Ascending aorta (tissue), 2 donors: ENCODE measurements at regions not wholly inside any gene's neighbourhood (a gene's known extent, or its start where the extent isn't known, plus 50 kb on each side); places are given as distances from the start of the nearest gene placed in this dataset.

ENCODE experiments used
- DNase-seq, 2 donors: peaks; one replicate each; pipeline ENCODE4 v3.0.0-alpha.2; 2019; ENCODE audit warnings: low spot score in 2 of 2
- H3K27ac ChIP-seq, 2 donors: fragments of 200-600 bp; sonication (generic); one replicate each; pipeline ENCODE4 v1.5.1; 2016 to 2017; ENCODE audit warnings: mild to moderate bottlenecking in 1 of 2
- H3K27me3 ChIP-seq: fragments of 200-600 bp; sonication (generic); one replicate; pipeline ENCODE4 v1.5.1; 2017
- H3K36me3 ChIP-seq, 2 donors: fragments of 200-600 bp; sonication (generic); one replicate each; pipeline ENCODE4 v1.5.1; 2016
- H3K4me1 ChIP-seq, 2 donors: fragments of 200-600 bp; sonication (generic); one replicate each; pipeline ENCODE4 v1.5.1; 2016 to 2017; ENCODE audit warnings: mild to moderate bottlenecking in 1 of 2
- H3K4me3 ChIP-seq, 2 donors: fragments of 200-600 bp; sonication (generic); one replicate each; pipeline ENCODE4 v1.5.1; 2016 to 2017; ENCODE audit warnings: mild to moderate bottlenecking in 1 of 2
- H3K9me3 ChIP-seq, 2 donors: fragments of 200-600 bp; sonication (generic); one replicate each; pipeline ENCODE4 v1.5.1; 2016
- intact Hi-C: fragments of 100-400 bp; cut with DNase I; formaldehyde crosslinking; loops from one replicate; pipeline ENCODE4 v1.15.1; 2023
- TF ChIP-seq, protein P1 (sequence below), 3 experiments: fragments of 200-600 bp in 2 of 3; fragments of 450-650 bp in 1 of 3; sonication (generic) in 2 of 3; IDR thresholded peaks; one replicate each; pipeline ENCODE4 v1.5.1; 2016 to 2019; ENCODE audit warnings: antibody characterized with exemption in 3 of 3, mild to moderate bottlenecking in 1 of 3, moderate library complexity in 1 of 3

DNA sequence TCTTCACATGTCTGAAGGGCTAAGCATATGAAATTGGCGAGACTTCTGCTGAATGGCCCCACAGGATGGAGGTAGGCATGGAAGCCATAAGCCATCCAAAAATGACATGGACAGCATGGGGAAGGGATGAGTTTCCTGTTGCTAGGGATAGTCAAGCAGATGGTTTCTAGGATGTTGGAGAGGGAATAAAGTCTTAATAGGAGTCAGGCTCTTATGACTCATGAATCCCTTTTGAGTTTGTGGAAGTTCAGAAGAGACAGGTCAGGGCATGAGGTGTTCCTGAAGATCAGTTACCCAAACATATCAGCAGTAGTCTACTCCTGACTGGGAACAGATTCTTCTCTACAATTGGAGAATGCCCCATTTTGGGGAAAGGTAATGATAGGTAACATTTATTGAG is 243.9 kb downstream of the REEP3 start:
- intact Hi-C loops = loop anchor here (5.0 kb wide), 1 partner anchor 598 kb away; no protein-coding TSS in a partner anchor
- H3K9me3 ChIP-seq = no peaks in the 10 kb centered on the region
- H3K27ac ChIP-seq = no peak overlapping the region
- DNase-seq = no peak
- peaks cover 5 to 14% of the 10 kb centered on the region in 2 donors for H3K4me1 ChIP-seq
- TF ChIP-seq, protein P1, sequence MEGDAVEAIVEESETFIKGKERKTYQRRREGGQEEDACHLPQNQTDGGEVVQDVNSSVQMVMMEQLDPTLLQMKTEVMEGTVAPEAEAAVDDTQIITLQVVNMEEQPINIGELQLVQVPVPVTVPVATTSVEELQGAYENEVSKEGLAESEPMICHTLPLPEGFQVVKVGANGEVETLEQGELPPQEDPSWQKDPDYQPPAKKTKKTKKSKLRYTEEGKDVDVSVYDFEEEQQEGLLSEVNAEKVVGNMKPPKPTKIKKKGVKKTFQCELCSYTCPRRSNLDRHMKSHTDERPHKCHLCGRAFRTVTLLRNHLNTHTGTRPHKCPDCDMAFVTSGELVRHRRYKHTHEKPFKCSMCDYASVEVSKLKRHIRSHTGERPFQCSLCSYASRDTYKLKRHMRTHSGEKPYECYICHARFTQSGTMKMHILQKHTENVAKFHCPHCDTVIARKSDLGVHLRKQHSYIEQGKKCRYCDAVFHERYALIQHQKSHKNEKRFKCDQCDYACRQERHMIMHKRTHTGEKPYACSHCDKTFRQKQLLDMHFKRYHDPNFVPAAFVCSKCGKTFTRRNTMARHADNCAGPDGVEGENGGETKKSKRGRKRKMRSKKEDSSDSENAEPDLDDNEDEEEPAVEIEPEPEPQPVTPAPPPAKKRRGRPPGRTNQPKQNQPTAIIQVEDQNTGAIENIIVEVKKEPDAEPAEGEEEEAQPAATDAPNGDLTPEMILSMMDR (IDR thresholded peaks at IDR 0.05) = no peak
- H3K4me3 ChIP-seq = no peak overlapping the region
- H3K36me3 ChIP-seq = no peaks in the 10 kb centered on the region
- H3K27me3 ChIP-seq = no peaks in the 10 kb centered on the region

DNA sequence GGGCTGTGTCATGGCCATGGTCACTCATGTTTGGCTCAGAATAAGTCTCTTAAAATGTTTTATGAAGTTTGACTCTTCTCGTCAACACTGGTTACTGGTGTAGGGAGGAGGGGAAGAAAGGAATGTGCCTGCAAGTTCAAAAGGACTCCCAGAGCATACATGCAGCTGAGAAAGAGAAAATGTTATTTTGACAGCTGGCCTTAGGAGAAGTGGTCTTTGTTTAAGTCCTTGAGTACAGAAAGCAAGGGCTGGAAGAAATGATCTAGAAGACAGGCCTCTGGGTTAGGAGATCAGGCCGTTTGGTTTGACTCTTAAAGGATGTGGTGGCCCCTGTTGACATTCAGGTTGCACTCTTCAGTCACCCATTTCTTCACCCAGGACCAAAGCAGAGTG is 245.5 kb downstream of the REEP3 start:
- DNase-seq = no peak
- Histone ChIP-seq H3K4me1 (peaks cover 5 to 14% of the 10 kb centered on the region in 2 donors), H3K4me3 (no peak overlapping the region), H3K27me3 (no peaks in the 10 kb centered on the region), H3K36me3 (no peaks in the 10 kb centered on the region), H3K9me3 (no peaks in the 10 kb centered on the region), H3K27ac (peak overlapping the region; percentile 15 to 54)
- intact Hi-C loops = loop anchor here (2.0 to 5.0 kb wide), 2 partner anchors 44 to 599 kb away; no protein-coding TSS in a partner anchor
- TF ChIP-seq, protein P1 (IDR thresholded peaks at IDR 0.05) = no peak

DNA sequence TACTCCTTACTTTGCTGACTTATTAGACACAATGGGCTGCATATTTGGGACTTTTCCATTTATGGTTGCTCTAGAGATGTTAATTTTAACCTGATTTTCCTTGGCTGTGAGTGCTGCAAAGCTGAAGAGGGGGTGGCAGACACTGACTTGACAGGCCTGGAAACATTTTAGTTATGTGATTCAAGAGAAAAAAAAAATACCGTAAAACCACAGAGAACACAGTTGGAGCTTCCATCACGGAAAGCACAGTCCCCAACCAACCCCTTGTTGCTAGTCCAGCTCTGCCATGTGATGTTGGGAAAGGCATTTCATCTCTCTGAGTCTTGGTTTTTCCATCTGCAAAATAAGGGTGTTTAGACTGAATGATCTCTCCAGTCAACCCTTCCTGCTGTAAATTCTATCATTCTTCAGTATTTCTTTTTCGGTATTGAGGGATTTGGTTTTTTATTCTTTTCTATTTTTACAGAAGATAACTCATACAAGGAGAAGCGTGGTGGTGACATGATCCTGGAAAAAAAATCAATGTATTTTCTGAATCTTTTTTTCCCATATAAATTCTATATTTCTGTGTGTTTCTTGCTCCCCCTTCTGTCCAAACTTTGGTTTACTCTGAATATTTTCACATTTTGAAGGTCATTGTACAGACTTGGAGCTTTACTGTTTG is 246.1 kb downstream of the REEP3 start:
- H3K4me1 ChIP-seq = peaks cover 5 to 14% of the 10 kb centered on the region in 2 donors
- TF ChIP-seq, protein P1 (IDR thresholded peaks at IDR 0.05) = peak; percentile 37 to 46 (median 45)
- no peaks in the 10 kb centered on the region for H3K36me3 ChIP-seq
- H3K9me3 ChIP-seq = no peaks in the 10 kb centered on the region
- no peak overlapping the region for H3K4me3 ChIP-seq
- intact Hi-C loops = loop anchor here (2.0 to 5.0 kb wide), 2 partner anchors 44 to 600 kb away; no protein-coding TSS in a partner anchor
- peak overlapping the region; percentile 15 to 54 for H3K27ac ChIP-seq
- H3K27me3 ChIP-seq = no peaks in the 10 kb centered on the region
- DNase-seq = no peak

DNA sequence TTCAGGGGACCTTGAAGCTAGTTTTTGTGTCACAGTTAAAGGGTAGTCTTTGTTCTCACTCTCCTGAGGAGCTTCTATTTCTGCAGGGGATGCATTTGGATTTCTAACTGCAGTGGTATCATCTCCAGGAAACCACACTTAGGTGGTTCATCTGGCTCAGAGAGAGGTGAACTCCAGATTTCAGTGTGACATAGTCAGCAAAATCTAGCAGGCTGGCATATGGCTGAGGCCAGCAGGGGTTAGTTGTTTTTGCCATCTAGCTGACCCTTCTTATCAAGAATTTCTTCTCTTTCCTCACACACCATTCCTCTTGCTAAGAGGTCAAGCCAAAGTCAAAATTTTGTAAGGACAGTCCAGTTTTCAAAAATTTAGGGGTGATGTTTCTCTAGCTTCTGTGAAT is 248.2 kb downstream of the REEP3 start:
- H3K9me3 ChIP-seq = no peaks in the 10 kb centered on the region
- no peak overlapping the region for H3K4me3 ChIP-seq

DNA sequence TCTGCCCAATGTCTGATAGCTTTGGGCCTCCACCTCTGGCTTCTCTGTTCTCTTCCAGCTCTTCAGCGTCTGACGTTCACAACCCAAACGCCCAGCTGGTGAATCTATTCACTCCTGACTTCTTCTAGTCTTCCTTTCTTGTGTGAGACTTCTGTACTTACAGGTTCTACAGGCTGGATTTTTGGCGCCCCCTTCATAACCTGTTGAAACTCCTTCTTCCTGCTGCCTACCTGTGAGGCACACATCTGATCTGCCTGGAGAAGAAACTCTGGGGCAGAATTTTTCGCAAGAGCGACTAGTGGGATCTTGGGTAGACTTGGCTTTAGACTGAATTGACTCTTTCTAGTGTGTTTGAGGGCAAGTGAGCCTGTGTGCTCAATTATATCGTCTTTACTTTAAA is 249.3 kb downstream of the REEP3 start:
- Histone ChIP-seq H3K36me3 (no peaks in the 10 kb centered on the region), H3K27me3 (no peaks in the 10 kb centered on the region), H3K27ac (no peak overlapping the region), H3K9me3 (no peaks in the 10 kb centered on the region), H3K4me3 (no peak overlapping the region), H3K4me1 (peaks cover 5 to 14% of the 10 kb centered on the region in 2 donors)
- TF ChIP-seq, protein P1 (IDR thresholded peaks at IDR 0.05) = no peak
- no peak for DNase-seq
- intact Hi-C loops = no loop called here

More for the DNA sequence above, 248.2 kb downstream of the REEP3 start:
- DNase-seq = no peak
- Histone ChIP-seq H3K36me3 (no peaks in the 10 kb centered on the region), H3K4me1 (peaks cover 5 to 14% of the 10 kb centered on the region in 2 donors), H3K27me3 (no peaks in the 10 kb centered on the region), H3K27ac (no peak overlapping the region)
- TF ChIP-seq, protein P1 (IDR thresholded peaks at IDR 0.05) = no peak
- intact Hi-C loops = loop anchor here (5.0 kb wide), 1 partner anchor 602 kb away; no protein-coding TSS in a partner anchor
